ENCODE measurements at regions not wholly inside any gene's neighbourhood (a gene's known extent, or its start where the extent isn't known, plus 50 kb on each side); places are given as distances from the start of the nearest gene placed in this dataset.

DNA sequence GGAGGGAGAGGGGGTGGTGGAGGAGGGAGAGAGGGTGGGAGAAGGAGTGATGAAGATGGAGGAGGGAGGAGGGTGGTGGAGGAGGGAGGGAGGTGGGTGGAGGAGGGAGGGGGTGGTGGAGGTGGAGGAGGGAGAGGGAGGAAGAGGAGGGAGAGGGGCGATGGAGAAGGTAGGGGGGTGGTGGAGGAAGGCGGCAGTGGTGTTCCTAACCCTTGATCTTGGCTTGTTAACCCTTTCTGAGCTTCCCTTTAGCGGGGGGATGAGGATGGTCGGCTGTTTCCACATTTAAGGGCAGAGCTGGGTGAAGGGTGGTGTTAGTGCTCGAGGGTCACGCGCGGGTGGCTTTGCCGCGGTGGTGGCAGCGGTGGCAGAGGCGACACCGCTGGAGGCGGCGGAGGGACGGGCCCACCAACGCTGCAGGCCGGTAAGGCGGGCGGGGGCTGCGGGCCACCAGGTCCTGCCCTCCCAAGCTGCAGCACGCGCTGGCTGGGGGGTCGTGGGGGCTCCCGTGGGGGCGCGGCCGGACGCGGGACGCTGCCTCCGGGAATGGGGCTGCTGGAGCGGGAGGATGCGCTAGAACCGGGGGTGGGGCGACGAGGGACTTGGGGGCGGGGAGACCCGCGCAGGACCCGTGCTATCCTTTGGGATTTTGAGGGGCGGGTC, 156.3 kb downstream of the PTPN11 start:
- TF ChIP-seq, protein P1, sequence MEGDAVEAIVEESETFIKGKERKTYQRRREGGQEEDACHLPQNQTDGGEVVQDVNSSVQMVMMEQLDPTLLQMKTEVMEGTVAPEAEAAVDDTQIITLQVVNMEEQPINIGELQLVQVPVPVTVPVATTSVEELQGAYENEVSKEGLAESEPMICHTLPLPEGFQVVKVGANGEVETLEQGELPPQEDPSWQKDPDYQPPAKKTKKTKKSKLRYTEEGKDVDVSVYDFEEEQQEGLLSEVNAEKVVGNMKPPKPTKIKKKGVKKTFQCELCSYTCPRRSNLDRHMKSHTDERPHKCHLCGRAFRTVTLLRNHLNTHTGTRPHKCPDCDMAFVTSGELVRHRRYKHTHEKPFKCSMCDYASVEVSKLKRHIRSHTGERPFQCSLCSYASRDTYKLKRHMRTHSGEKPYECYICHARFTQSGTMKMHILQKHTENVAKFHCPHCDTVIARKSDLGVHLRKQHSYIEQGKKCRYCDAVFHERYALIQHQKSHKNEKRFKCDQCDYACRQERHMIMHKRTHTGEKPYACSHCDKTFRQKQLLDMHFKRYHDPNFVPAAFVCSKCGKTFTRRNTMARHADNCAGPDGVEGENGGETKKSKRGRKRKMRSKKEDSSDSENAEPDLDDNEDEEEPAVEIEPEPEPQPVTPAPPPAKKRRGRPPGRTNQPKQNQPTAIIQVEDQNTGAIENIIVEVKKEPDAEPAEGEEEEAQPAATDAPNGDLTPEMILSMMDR (IDR thresholded peaks at IDR 0.05): no peak
- DNase-seq: peak in 1 of 6 donors; percentile 34

DNA sequence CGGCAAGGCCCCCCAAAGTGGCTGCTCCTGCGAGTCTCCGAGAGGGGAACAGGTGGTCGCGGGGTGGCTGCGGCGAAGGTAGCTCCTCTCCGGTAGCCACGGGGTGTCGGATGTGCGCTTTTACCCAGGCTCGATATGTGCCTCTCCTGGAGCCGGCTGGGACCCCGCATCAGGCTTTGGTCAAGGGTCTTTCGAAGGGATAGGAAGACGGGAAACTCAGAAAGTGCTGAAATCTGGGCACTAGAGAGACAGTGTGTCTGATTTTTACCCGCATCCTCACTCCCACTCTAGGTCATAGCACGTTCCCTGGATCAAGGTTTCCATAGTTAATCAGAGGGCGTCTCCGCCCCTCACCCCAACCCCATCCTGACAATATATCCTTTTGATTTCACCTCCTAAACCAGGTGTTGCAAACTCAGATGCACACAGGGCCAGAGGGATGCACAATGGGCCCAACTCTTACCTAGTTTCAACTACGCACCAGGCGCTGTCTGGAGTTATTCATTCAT, 156.9 kb downstream of the PTPN11 start:
- TF ChIP-seq, protein P1 (IDR thresholded peaks at IDR 0.05): no peak
- FAIRE-seq: no peak
- H3K4me1 ChIP-seq: no peaks in the 10 kb centered on the region
- H3K36me3 ChIP-seq: no peaks in the 10 kb centered on the region
- H3K27me3 ChIP-seq: no peaks in the 10 kb centered on the region
- peak in 1 of 6 donors; percentile 36 for DNase-seq
- intact Hi-C loops (cut with DNase I): no loop called here
- H3K4me3 ChIP-seq: no peak overlapping the region
- ATAC-seq: no peak
- WGBS, 2 donors: 27% methylated on average over 21 to 22 of the region's 22 CpGs
- H3K27ac ChIP-seq: no peak overlapping the region
- H3K9me3 ChIP-seq: no peaks in the 10 kb centered on the region

More for the DNA sequence above, 156.3 kb downstream of the PTPN11 start:
- Histone ChIP-seq H3K9me3 (no peaks in the 10 kb centered on the region), H3K4me1 (no peaks in the 10 kb centered on the region), H3K27ac (no peak overlapping the region), H3K36me3 (no peaks in the 10 kb centered on the region), H3K4me3 (no peak overlapping the region), H3K27me3 (no peaks in the 10 kb centered on the region)
- WGBS, 2 donors: 2 to 3% methylated on average over 28 to 42 of the region's 42 CpGs
- intact Hi-C loops (cut with DNase I): no loop called here
- ATAC-seq (no peak), FAIRE-seq (no peak)

DNA sequence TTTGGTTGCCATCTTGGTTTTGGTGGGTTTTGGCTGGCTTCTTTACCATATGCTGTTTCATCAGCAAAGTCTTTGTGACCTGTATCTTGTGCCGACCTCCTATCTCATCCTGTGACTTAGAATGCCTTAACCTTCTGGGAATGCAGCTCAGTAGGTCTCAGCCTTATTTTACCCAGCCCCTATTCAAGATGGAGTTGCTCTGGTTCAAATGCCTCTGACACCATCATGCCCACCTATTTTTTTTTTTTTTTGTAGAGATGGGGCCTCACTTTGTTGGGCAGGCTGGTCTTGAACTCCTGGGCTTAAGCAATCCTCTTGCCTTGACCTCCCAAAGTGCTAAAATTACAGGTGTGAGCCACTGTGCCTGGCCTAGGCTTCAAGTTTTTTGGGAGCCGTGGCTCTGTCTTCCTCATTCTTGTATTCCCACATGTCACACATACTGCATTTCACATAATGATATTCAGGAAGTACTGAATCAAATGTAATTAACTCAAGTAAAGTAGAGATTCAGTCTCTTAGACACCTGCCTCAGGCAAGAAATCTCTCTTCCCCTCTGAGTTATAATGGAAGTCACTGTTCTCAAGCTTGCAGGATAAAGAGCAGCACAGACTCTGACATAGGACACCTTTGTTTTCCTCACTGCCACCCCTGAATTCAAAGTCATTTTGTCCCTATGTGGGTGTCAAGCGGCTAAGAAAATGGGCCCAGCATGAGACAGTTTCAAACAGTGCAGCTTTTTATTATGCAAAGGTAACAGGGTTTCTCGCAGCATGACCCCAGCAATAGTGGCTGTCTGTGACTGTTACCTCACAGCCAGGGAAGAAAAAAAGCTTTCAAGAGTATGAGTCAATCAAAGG, 159.0 kb downstream of the PTPN11 start:
- 47% methylated on average over 4 of the region's 4 CpGs for whole genome bisulfite sequencing, 2 donors
- Histone ChIP-seq H3K27me3 (no peaks in the 10 kb centered on the region), H3K9me3 (no peaks in the 10 kb centered on the region), H3K36me3 (no peaks in the 10 kb centered on the region), H3K4me1 (no peaks in the 10 kb centered on the region), H3K4me3 (no peak overlapping the region), H3K27ac (no peak overlapping the region)
- FAIRE-seq (no peak), ATAC-seq (no peak), DNase-seq (no peak)
- intact Hi-C loops (cut with DNase I): no loop called here
- TF ChIP-seq, protein P1 (IDR thresholded peaks at IDR 0.05): no peak

DNA sequence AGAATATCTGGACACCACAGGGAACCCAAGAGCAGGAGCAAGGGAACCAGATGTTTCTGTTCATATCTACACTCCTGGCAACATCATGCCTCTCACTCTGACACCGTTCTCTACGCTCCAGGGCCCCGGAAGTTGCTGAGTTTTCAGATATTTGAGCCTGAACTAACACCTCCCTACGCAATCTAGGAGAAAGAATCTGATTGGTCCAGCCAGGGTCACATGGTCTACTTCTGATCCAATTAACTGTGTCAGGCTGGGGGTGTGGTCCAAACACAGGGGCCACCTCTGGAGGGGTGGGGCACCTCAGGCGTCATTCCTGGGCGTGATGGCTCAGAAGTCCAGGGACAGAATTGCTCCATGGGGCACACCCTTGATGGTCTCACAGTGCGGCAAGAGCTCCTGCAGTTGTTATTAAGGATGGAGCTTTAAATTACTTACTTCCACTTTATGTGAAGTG, 165.5 kb downstream of the PTPN11 start:
- H3K27ac ChIP-seq: no peak overlapping the region
- no peaks in the 10 kb centered on the region for H3K4me1 ChIP-seq
- no peaks in the 10 kb centered on the region for H3K9me3 ChIP-seq
- intact Hi-C loops (cut with DNase I): no loop called here
- ATAC-seq (no peak), DNase-seq (no peak), FAIRE-seq (no peak)
- no peak overlapping the region for H3K4me3 ChIP-seq
- no peaks in the 10 kb centered on the region for H3K36me3 ChIP-seq
- TF ChIP-seq, protein P1 (IDR thresholded peaks at IDR 0.05): no peak
- WGBS, 2 donors: 65 to 70% methylated on average over 7 of the region's 7 CpGs
- H3K27me3 ChIP-seq: no peaks in the 10 kb centered on the region
